Fibroblast of mammary gland (primary cell): ENCODE measurements at regions not wholly inside any gene's neighbourhood (a gene's known extent, or its start where the extent isn't known, plus 50 kb on each side); places are given as distances from the start of the nearest gene placed in this dataset.
"Not testable (repeated sequence)": the region's sequence is repeated elsewhere in the genome, so short reads cannot be mapped to it uniquely, and the experiment has no call there.

Source experiments
- DNase-seq: peaks from one replicate; pipeline ENCODE4 v3.0.0-alpha.2; 2010; ENCODE audit warnings: low read depth
- H3K4me3 ChIP-seq: 2 replicates; pipeline ENCODE4 v1.5.1; 2011; ENCODE audit warnings: low read depth, mild to moderate bottlenecking, low read length, moderate library complexity; ENCODE audit not compliant: control insufficient read depth
- CTCF ChIP-seq: conservative IDR thresholded peaks from 2 replicates; pipeline ENCODE4 v1.5.1; 2011; ENCODE audit warnings: low read depth, low read length, inconsistent platforms; ENCODE audit not compliant: control insufficient read depth, insufficient read depth

- no peak for TF ChIP-seq CTCF
- no peak for DNase-seq
- H3K4me3 ChIP-seq, result no peak overlapping the region
Measured at GRCh38 chr18:3347286-3347803, 85.4 kb downstream of the MYL12B start.

GRCh38 chr18:3348176-3348575 lies 86.2 kb downstream of the MYL12B start:
- DNase-seq, result no peak
- no peak for TF ChIP-seq CTCF
- no peak overlapping the region for H3K4me3 ChIP-seq

- not testable (repeated sequence) for DNase-seq, H3K4me3 ChIP-seq
Measured at GRCh38 chr18:3349046-3349841, 87.3 kb downstream of the MYL12B start.

GRCh38 chr18:3350021-3350420 lies 88.1 kb downstream of the MYL12B start:
- H3K4me3 ChIP-seq, result no peak overlapping the region
- TF ChIP-seq CTCF, result no peak
- DNase-seq, result no peak

- no peak overlapping the region for H3K4me3 ChIP-seq
- peak; percentile 13 for DNase-seq
- TF ChIP-seq CTCF, result no peak
Measured at GRCh38 chr18:3350566-3351527, 88.9 kb downstream of the MYL12B start.

- DNase-seq, result no peak
- no peak overlapping the region for H3K4me3 ChIP-seq
- TF ChIP-seq CTCF, result no peak
Measured at GRCh38 chr18:3354506-3354905, 92.6 kb downstream of the MYL12B start.

- no peak for TF ChIP-seq CTCF
- DNase-seq, result no peak
- H3K4me3 ChIP-seq, result no peak overlapping the region
Measured at GRCh38 chr18:3356614-3357013, 93.4 kb upstream of the TGIF1 start.
